Endothelial cell of umbilical vein (primary cell): ENCODE measurements at regions not wholly inside any gene's neighbourhood (a gene's known extent, or its start where the extent isn't known, plus 50 kb on each side); places are given as distances from the start of the nearest gene placed in this dataset.

Experiments
- BruUV-seq: library from RNA; stranded (reverse); fragments of 400-500 nt; replicated peaks from 2 replicates; lab custom pipeline; 2021; lab: Mats Ljungman, UMichigan
- CTCF ChIA-PET: fragments of 300-600, 350-600 bp; sonication (Branson Sonifier 250); formaldehyde crosslinking; loops from one replicate; lab custom pipeline; 2021; ENCODE audit warnings: antibody characterized with exemption, inconsistent platforms; lab: Charles Lee
- POLR2A ChIA-PET: fragments of 300-600, 350-600 bp; sonication (Branson Sonifier 250); formaldehyde crosslinking; loops from one replicate; lab custom pipeline; 2021; ENCODE audit warnings: antibody characterized with exemption, inconsistent platforms; lab: Charles Lee
- DNase-seq: peaks from one replicate; pipeline ENCODE4 v3.0.0-alpha.2; 2011; ENCODE audit warnings: low read depth, low spot score
- FAIRE-seq: peaks from 2 replicates; lab custom pipeline; 2011; peaks lifted over from hg19 to GRCh38; lab: Jason Lieb, UNC
- H2AFZ ChIP-seq: 2 replicates; pipeline ENCODE4 v1.6.0; 2012; ENCODE audit warnings: low read depth, low read length, control low read depth, inconsistent platforms
- H3K27ac ChIP-seq: 2 replicates; pipeline ENCODE4 v1.5.1; 2011; ENCODE audit warnings: low read depth, mild to moderate bottlenecking, control low read depth, low read length, moderate library complexity; ENCODE audit not compliant: insufficient read depth
- H3K27me3 ChIP-seq, 2 experiments: 2 replicates each; pipeline versions ENCODE4 v1.6.0 to v1.6.1; 2011; ENCODE audit warnings: low read length in 2 of 2, mixed read lengths in 1 of 2; ENCODE audit not compliant: control insufficient read depth in 2 of 2, insufficient read depth in 2 of 2
- H3K36me3 ChIP-seq, 2 experiments: 2 replicates in 1 of 2; 3 replicates in 1 of 2; pipeline ENCODE4 v1.5.1; 2011; ENCODE audit warnings: low read length in 2 of 2, mild to moderate bottlenecking in 1 of 2, moderate library complexity in 1 of 2; ENCODE audit not compliant: control insufficient read depth in 2 of 2, insufficient read depth in 2 of 2; ENCODE audit errors: extremely low read depth in 1 of 2
- H3K4me1 ChIP-seq: 3 replicates; pipeline ENCODE4 v1.5.1; 2011; ENCODE audit warnings: mild to moderate bottlenecking, low read length; ENCODE audit not compliant: control insufficient read depth, insufficient read depth; ENCODE audit errors: extremely low read depth
- H3K4me2 ChIP-seq: 2 replicates; pipeline ENCODE4 v1.6.1; 2011; ENCODE audit warnings: low read length, control low read depth, mixed read lengths; ENCODE audit not compliant: insufficient read depth
- H3K4me3 ChIP-seq, 3 experiments: fragments of 200-600 bp in 1 of 3; sonication (generic), shearing (Covaris generic) in 1 of 3; replicated peaks in 1 of 3; 2 replicates each; pipeline ENCODE4 v1.5.1; 2011 to 2016; ENCODE audit warnings: control low read depth in 3 of 3, low read length in 3 of 3, mild to moderate bottlenecking in 2 of 3, inconsistent platforms in 1 of 3, low read depth in 1 of 3, moderate library complexity in 1 of 3; ENCODE audit not compliant: insufficient read depth in 1 of 3
- H3K79me2 ChIP-seq: 2 replicates; pipeline ENCODE4 v1.6.0; 2012; ENCODE audit warnings: low read length, inconsistent platforms; ENCODE audit not compliant: control insufficient read depth, insufficient read depth
- H3K9ac ChIP-seq: replicated peaks from 2 replicates; pipeline ENCODE3; 2011; ENCODE audit warnings: low read length, control low read depth; ENCODE audit not compliant: insufficient read depth; ENCODE audit errors: extremely low read depth
- H3K9me1 ChIP-seq: replicated peaks from 3 replicates; pipeline ENCODE4 v1.6.0; 2011; ENCODE audit warnings: mild to moderate bottlenecking, low read length; ENCODE audit not compliant: control insufficient read depth, insufficient read depth; ENCODE audit errors: extremely low read depth
- H3K9me3 ChIP-seq: replicated peaks from 2 replicates; pipeline ENCODE4 v1.5.1; 2012; ENCODE audit warnings: low read length, inconsistent platforms; ENCODE audit not compliant: control insufficient read depth, insufficient read depth
- H4K20me1 ChIP-seq: replicated peaks from 2 replicates; pipeline ENCODE3; 2011; ENCODE audit warnings: mild to moderate bottlenecking, low read length; ENCODE audit not compliant: control insufficient read depth, insufficient read depth; ENCODE audit errors: extremely low read depth
- CTCF ChIP-seq, 2 donors: IDR thresholded peaks; 1 replicate in 1 of 2; 2 replicates in 1 of 2; pipeline ENCODE4 v1.5.1; 2011; ENCODE audit warnings: low read length in 2 of 2, mild to moderate bottlenecking in 2 of 2, moderate library complexity in 2 of 2, control low read depth in 1 of 2, inconsistent platforms in 1 of 2, low read depth in 1 of 2; ENCODE audit not compliant: insufficient read depth in 1 of 2; ENCODE audit errors: extremely low read depth in 1 of 2
- EZH2 ChIP-seq: IDR thresholded peaks from 2 replicates; pipeline ENCODE4 v1.6.1; 2012; ENCODE audit warnings: borderline replicate concordance, low read depth, mild to moderate bottlenecking, moderate library complexity, low read length, inconsistent platforms; ENCODE audit not compliant: severe bottlenecking
- FOS ChIP-seq: IDR thresholded peaks from 2 replicates; pipeline ENCODE4 v1.6.1; 2011; ENCODE audit warnings: mild to moderate bottlenecking, low read length, moderate library complexity, borderline replicate concordance; ENCODE audit not compliant: insufficient read depth
- GATA2 ChIP-seq: IDR thresholded peaks from 2 replicates; pipeline ENCODE4 v1.7.0; 2011; ENCODE audit warnings: low read depth, mild to moderate bottlenecking, moderate library complexity, mixed read lengths, low read length; ENCODE audit not compliant: insufficient read length, insufficient read depth
- JUN ChIP-seq: IDR thresholded peaks from 2 replicates; pipeline ENCODE4 v1.6.1; 2011; ENCODE audit warnings: borderline replicate concordance, low read depth; ENCODE audit not compliant: insufficient read length, insufficient read depth
- MAX ChIP-seq: IDR thresholded peaks from 2 replicates; pipeline ENCODE4 v1.6.1; 2011; ENCODE audit not compliant: insufficient read depth, insufficient read length
- MYC ChIP-seq: IDR thresholded peaks from one replicate; pipeline ENCODE4 v1.6.1; 2011; ENCODE audit warnings: mild to moderate bottlenecking, low read depth, low read length
- POLR2A ChIP-seq: IDR thresholded peaks from 2 replicates; pipeline ENCODE4 v1.6.1; 2012; ENCODE audit warnings: low read depth, mild to moderate bottlenecking, control low read depth, low read length
- POLR2AphosphoS5 ChIP-seq: IDR thresholded peaks from 2 replicates; pipeline ENCODE4 v1.6.1; 2012; ENCODE audit warnings: low read depth, mild to moderate bottlenecking, control low read depth, low read length, moderate library complexity; ENCODE audit not compliant: insufficient read depth
- dilution Hi-C: fragments of 300-500 bp; cut with MboI; formaldehyde crosslinking; loops from one replicate; pipeline ENCODE4 v1.15.0; 2019; ENCODE audit warnings: low sequenced_read_pairs; ENCODE audit not compliant: extremely low pct_ligation_motif_present
- intact Hi-C: fragments of 100-400 bp; cut with micrococcal nuclease; formaldehyde crosslinking; loops from one replicate; pipeline ENCODE4 v1.10.0; 2022

DNA sequence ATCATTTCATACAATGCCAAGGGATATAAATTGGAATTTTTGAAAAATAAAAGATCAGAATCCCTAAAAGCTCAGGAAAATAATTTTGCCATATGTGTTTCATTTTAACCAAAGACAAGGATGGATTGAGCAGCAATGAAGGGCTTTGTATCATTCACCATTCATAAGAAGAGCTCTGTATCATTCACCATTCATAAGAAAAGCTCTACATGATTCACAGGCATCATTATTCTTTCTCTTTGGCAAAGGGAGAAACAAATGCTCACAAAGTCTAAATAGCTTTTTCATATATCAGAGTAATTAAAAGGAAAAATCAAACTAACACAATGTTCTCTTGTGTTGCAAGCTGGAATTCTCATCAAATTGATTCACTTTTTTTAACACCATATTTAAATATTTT, 169.1 kb upstream of the MC4R start:
- CTCF ChIA-PET, result interaction anchor here (1.0 to 1.9 kb wide), 5 partner anchors 11 to 718 kb away, joined by 3 to 7 read pairs (median 4); no protein-coding TSS in a partner anchor
- intact Hi-C loops, result no loop called here
- no TSS peak for BruUV-seq

More for the DNA sequence above, 169.1 kb upstream of the MC4R start:
- Histone ChIP-seq H3K9ac (no peak overlapping the region), H3K4me2 (no peak overlapping the region), H3K79me2 (no peaks in the 10 kb centered on the region), H3K36me3 (no peaks in the 10 kb centered on the region), H3K4me3 (no peak overlapping the region), H3K27me3 (no peaks in the 10 kb centered on the region), H3K27ac (no peak overlapping the region), H3K9me1 (no peaks in the 10 kb centered on the region), H4K20me1 (no peaks in the 10 kb centered on the region), H3K9me3 (no peaks in the 10 kb centered on the region), H3K4me1 (no peaks in the 10 kb centered on the region), H2AFZ (no peak overlapping the region)
- DNase-seq (no peak), FAIRE-seq (no peak)
- dilution Hi-C loops, result no loop called here
- no peak for TF ChIP-seq EZH2
- no peak for TF ChIP-seq CTCF (IDR thresholded peaks at IDR 0.05; ENCODE audit: extremely low read depth in 1 of 2, insufficient read depth in 1 of 2, low read depth in 1 of 2, low read length in 2 of 2)
- no peak for TF ChIP-seq GATA2
- no peak for TF ChIP-seq JUN
- no peak for TF ChIP-seq POLR2AphosphoS5
- no peak for TF ChIP-seq MYC
- no peak for TF ChIP-seq FOS
- no peak for TF ChIP-seq MAX
- TF ChIP-seq POLR2A, result no peak
- POLR2A ChIA-PET, result no interaction called here
